ENCODE measurements at regions not wholly inside any gene's neighbourhood (a gene's known extent, or its start where the extent isn't known, plus 50 kb on each side); places are given as distances from the start of the nearest gene placed in this dataset.
A peak's percentile ranks its signal among the peaks of the same experiment; 100 is the strongest.

- no peak for DNase-seq
- H3K27ac Mint-ChIP-seq, result no peak overlapping the region
- peaks cover 8% of the 10 kb centered on the region for H3K27me3 Mint-ChIP-seq (ENCODE audit: low read depth, poor library complexity)
- peaks cover 21% of the 10 kb centered on the region for H3K4me1 Mint-ChIP-seq
- TF ChIP-seq CTCF (IDR thresholded peaks at IDR 0.05), result no peak
- peaks cover 26% of the 10 kb centered on the region for H3K9me3 Mint-ChIP-seq
- no peaks in the 10 kb centered on the region for H3K36me3 Mint-ChIP-seq (ENCODE audit: low read depth)
- H3K4me3 Mint-ChIP-seq, result no peak overlapping the region
Observed at GRCh38 chr2:238747114-238747513, 100.8 kb upstream of the TWIST2 start.

- H3K4me3 Mint-ChIP-seq, result no peak overlapping the region
- peaks cover 26% of the 10 kb centered on the region for H3K9me3 Mint-ChIP-seq
- no peaks in the 10 kb centered on the region for H3K36me3 Mint-ChIP-seq (ENCODE audit: low read depth)
- DNase-seq, result no peak
- peaks cover 21% of the 10 kb centered on the region for H3K4me1 Mint-ChIP-seq
- H3K27me3 Mint-ChIP-seq (ENCODE audit: low read depth, poor library complexity), result peaks cover 8% of the 10 kb centered on the region
- TF ChIP-seq CTCF (IDR thresholded peaks at IDR 0.05), result no peak
- no peak overlapping the region for H3K27ac Mint-ChIP-seq
Observed at GRCh38 chr2:238747557-238747956, 100.3 kb upstream of the TWIST2 start.

GRCh38 chr2:238750212-238750904 lies 97.5 kb upstream of the TWIST2 start:
- Mint-ChIP-seq H3K27me3 (ENCODE audit: low read depth, poor library complexity) (peaks cover 8% of the 10 kb centered on the region), H3K27ac (no peak overlapping the region)

GRCh38 chr2:238754259-238754658 lies 93.6 kb upstream of the TWIST2 start:
- TF ChIP-seq CTCF (IDR thresholded peaks at IDR 0.05), result no peak
- H3K9me3 Mint-ChIP-seq, result peaks cover 22% of the 10 kb centered on the region
- no peak overlapping the region for H3K27ac Mint-ChIP-seq
- DNase-seq, result no peak
- peaks cover 13% of the 10 kb centered on the region for H3K27me3 Mint-ChIP-seq (ENCODE audit: low read depth, poor library complexity)
- no peaks in the 10 kb centered on the region for H3K36me3 Mint-ChIP-seq (ENCODE audit: low read depth)
- H3K4me1 Mint-ChIP-seq, result no peaks in the 10 kb centered on the region
- no peak overlapping the region for H3K4me3 Mint-ChIP-seq

More at GRCh38 chr2:238750212-238750904, 97.5 kb upstream of the TWIST2 start:
- no peaks in the 10 kb centered on the region for H3K36me3 Mint-ChIP-seq (ENCODE audit: low read depth)
- H3K4me3 Mint-ChIP-seq, result no peak overlapping the region
- peaks cover 15% of the 10 kb centered on the region for H3K4me1 Mint-ChIP-seq
- peaks cover 26% of the 10 kb centered on the region for H3K9me3 Mint-ChIP-seq
- no peak for DNase-seq
- no peak for TF ChIP-seq CTCF (IDR thresholded peaks at IDR 0.05)

- H3K27ac Mint-ChIP-seq, result no peak overlapping the region
Observed at GRCh38 chr2:238761868-238762267, 86.0 kb upstream of the TWIST2 start.

More at GRCh38 chr2:238761868-238762267, 86.0 kb upstream of the TWIST2 start:
- Mint-ChIP-seq H3K4me3 (no peak overlapping the region), H3K9me3 (no peaks in the 10 kb centered on the region), H3K36me3 (ENCODE audit: low read depth) (no peaks in the 10 kb centered on the region), H3K27me3 (ENCODE audit: low read depth, poor library complexity) (peaks cover 65% of the 10 kb centered on the region), H3K4me1 (no peaks in the 10 kb centered on the region)
- TF ChIP-seq CTCF (IDR thresholded peaks at IDR 0.05), result no peak
- DNase-seq, result peak; percentile 62
